ENCODE measurements at regions not wholly inside any gene's neighbourhood (a gene's known extent, or its start where the extent isn't known, plus 50 kb on each side); places are given as distances from the start of the nearest gene placed in this dataset.

DNA sequence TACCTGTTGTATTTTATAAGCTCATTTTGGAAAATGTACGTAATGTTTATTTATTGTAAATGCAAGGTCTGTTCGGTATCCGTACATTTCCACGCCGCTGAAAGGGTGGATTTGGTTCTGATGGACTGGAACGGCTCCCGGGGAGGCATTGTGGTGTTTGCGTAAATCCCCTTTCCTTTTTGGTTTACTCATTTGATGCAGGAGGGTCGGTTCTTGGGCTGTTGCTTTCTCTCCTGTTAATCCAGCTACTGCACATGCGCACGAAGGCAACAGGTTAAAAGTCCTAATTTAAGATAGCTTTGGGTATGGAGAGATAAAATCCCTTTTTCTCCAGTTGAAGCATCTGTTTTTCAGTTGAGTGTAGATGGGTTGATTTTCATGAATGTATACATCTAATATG, 224.4 kb downstream of the TM9SF2 start:
- DNase-seq (ENCODE audit: extremely low spot score): no peak
- no peak for TF ChIP-seq FOXA1 (IDR thresholded peaks at IDR 0.05)
- TF ChIP-seq FOXK2 (IDR thresholded peaks at IDR 0.05): no peak
- no peak for TF ChIP-seq ZNF384 (IDR thresholded peaks at IDR 0.05)
- TF ChIP-seq SUZ12 (IDR thresholded peaks at IDR 0.05): no peak
- no peak for TF ChIP-seq L3MBTL2 (conservative IDR thresholded peaks at IDR 0.05)
- TF ChIP-seq LEF1 (IDR thresholded peaks at IDR 0.05; ENCODE audit: borderline replicate concordance): no peak
- no peak for TF ChIP-seq PKNOX1 (IDR thresholded peaks at IDR 0.05)
- TF ChIP-seq ELF4 (IDR thresholded peaks at IDR 0.05): no peak
- no peak for TF ChIP-seq BHLHE40 (IDR thresholded peaks at IDR 0.05; ENCODE audit: borderline replicate concordance)
- no peak for TF ChIP-seq SP1 (IDR thresholded peaks at IDR 0.05)
- TF ChIP-seq CTBP1 (IDR thresholded peaks at IDR 0.05; ENCODE audit: borderline replicate concordance): no peak
- TF ChIP-seq TARDBP (IDR thresholded peaks at IDR 0.05): no peak
- ChIA-PET POLR2A (no interaction called here), CTCF (no interaction called here)

DNA sequence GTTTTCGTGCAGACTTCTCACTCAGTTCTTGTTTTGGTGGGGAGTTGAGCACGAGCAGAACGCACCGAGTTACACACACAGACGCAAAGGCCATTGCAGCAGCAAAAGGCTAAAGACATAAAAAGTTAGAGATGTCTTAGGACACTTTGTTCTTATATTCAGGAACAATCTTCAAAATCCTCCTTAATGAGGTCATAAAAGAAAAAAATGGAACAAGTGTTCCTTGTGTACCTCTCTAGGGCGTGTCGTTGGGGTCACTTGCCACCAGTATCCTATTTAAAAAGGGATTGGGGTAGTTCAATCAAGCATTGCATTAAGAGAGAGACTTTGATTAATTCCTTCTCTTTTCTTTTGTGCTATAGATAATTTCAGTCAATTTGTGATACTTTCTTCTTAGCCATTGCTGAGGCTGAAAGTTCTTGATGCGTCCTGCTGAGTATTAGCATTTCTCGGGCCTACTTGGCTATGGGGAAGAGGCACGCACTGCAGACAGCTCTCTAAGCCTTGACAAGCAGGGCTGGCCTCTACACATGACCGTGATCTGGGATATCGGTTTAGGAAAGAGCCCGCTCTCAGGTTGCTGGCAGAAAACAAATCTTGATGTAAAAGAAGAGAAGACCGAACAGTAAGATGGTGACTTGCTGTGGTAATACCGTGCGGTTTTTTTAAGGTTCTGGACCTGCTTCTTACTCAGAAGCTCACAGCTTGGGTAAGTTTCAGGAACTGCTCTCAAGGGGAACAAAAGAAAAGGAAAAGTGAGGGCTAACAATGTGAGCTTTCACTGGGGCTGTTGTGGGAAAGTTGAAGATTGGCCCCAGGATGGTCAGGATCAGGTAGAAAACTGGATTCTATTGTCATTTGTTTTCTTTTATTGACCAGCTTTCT, 223.6 kb downstream of the TM9SF2 start:
- DNase-seq (ENCODE audit: extremely low spot score): no peak
- CTCF ChIA-PET: no interaction called here
- TF ChIP-seq FOXK2 (IDR thresholded peaks at IDR 0.05): no peak
- TF ChIP-seq BHLHE40 (IDR thresholded peaks at IDR 0.05; ENCODE audit: borderline replicate concordance): no peak
- POLR2A ChIA-PET: no interaction called here

GRCh38 chr13:99723878-99724277, 222.6 kb downstream of the TM9SF2 start:
- ChIA-PET CTCF (no interaction called here), POLR2A (no interaction called here)
- no peak for DNase-seq (ENCODE audit: extremely low spot score)
- TF ChIP-seq PKNOX1 (IDR thresholded peaks at IDR 0.05) (no peak), FOXA1 (IDR thresholded peaks at IDR 0.05) (no peak), HDGF (IDR thresholded peaks at IDR 0.05; ENCODE audit: borderline replicate concordance) (no peak), ARNT (IDR thresholded peaks at IDR 0.05) (no peak), SP1 (IDR thresholded peaks at IDR 0.05) (no peak), ELF4 (IDR thresholded peaks at IDR 0.05) (no peak), TARDBP (IDR thresholded peaks at IDR 0.05) (no peak), NFRKB (IDR thresholded peaks at IDR 0.05) (no peak), SUZ12 (IDR thresholded peaks at IDR 0.05) (no peak), L3MBTL2 (conservative IDR thresholded peaks at IDR 0.05) (no peak), LEF1 (IDR thresholded peaks at IDR 0.05; ENCODE audit: borderline replicate concordance) (no peak), ZNF384 (IDR thresholded peaks at IDR 0.05) (no peak), FOXK2 (IDR thresholded peaks at IDR 0.05) (no peak), BHLHE40 (IDR thresholded peaks at IDR 0.05; ENCODE audit: borderline replicate concordance) (no peak), CTBP1 (IDR thresholded peaks at IDR 0.05; ENCODE audit: borderline replicate concordance) (no peak), FOXM1 (IDR thresholded peaks at IDR 0.05; ENCODE audit: borderline replicate concordance) (no peak)

- no peak for DNase-seq (ENCODE audit: extremely low spot score)
- no peak for TF ChIP-seq SP1 (IDR thresholded peaks at IDR 0.05)
- no peak for TF ChIP-seq NFRKB (IDR thresholded peaks at IDR 0.05)
- no peak for TF ChIP-seq PKNOX1 (IDR thresholded peaks at IDR 0.05)
- TF ChIP-seq ZNF384 (IDR thresholded peaks at IDR 0.05): no peak
- TF ChIP-seq FOXM1 (IDR thresholded peaks at IDR 0.05; ENCODE audit: borderline replicate concordance): no peak
- no peak for TF ChIP-seq ELF4 (IDR thresholded peaks at IDR 0.05)
- TF ChIP-seq HDGF (IDR thresholded peaks at IDR 0.05; ENCODE audit: borderline replicate concordance): no peak
- no peak for TF ChIP-seq FOXK2 (IDR thresholded peaks at IDR 0.05)
- TF ChIP-seq ARNT (IDR thresholded peaks at IDR 0.05): no peak
- TF ChIP-seq CTBP1 (IDR thresholded peaks at IDR 0.05; ENCODE audit: borderline replicate concordance): no peak
- no peak for TF ChIP-seq FOXA1 (IDR thresholded peaks at IDR 0.05)
- TF ChIP-seq TARDBP (IDR thresholded peaks at IDR 0.05): no peak
- TF ChIP-seq L3MBTL2 (conservative IDR thresholded peaks at IDR 0.05): no peak
- no peak for TF ChIP-seq BHLHE40 (IDR thresholded peaks at IDR 0.05; ENCODE audit: borderline replicate concordance)
- TF ChIP-seq SUZ12 (IDR thresholded peaks at IDR 0.05): no peak
- no peak for TF ChIP-seq LEF1 (IDR thresholded peaks at IDR 0.05; ENCODE audit: borderline replicate concordance)
- POLR2A ChIA-PET: no interaction called here
- CTCF ChIA-PET: no interaction called here
These were observed 221.7 kb downstream of the TM9SF2 start for GRCh38 chr13:99722931-99723330.

- ChIA-PET CTCF (interaction anchor here (0.5 kb wide), 1 partner anchor 788 kb away, joined by 3 read pairs; no protein-coding TSS in a partner anchor), POLR2A (no interaction called here)
- DNase-seq (ENCODE audit: extremely low spot score): no peak
- TF ChIP-seq LEF1 (IDR thresholded peaks at IDR 0.05; ENCODE audit: borderline replicate concordance) (no peak), BHLHE40 (IDR thresholded peaks at IDR 0.05; ENCODE audit: borderline replicate concordance) (no peak), TARDBP (IDR thresholded peaks at IDR 0.05) (no peak), FOXM1 (IDR thresholded peaks at IDR 0.05; ENCODE audit: borderline replicate concordance) (no peak), CTBP1 (IDR thresholded peaks at IDR 0.05; ENCODE audit: borderline replicate concordance) (no peak), NFRKB (IDR thresholded peaks at IDR 0.05) (no peak), L3MBTL2 (conservative IDR thresholded peaks at IDR 0.05) (no peak)
These were observed 221.1 kb downstream of the TM9SF2 start for GRCh38 chr13:99722338-99722818.

All from HEK293T (cell line).